HuH-7.5 (cell line): ENCODE measurements at regions not wholly inside any gene's neighbourhood (a gene's known extent, or its start where the extent isn't known, plus 50 kb on each side); places are given as distances from the start of the nearest gene placed in this dataset.
"Not testable (repeated sequence)": the region's sequence is repeated elsewhere in the genome, so short reads cannot be mapped to it uniquely, and the experiment has no call there.

Experiments
- DNase-seq: peaks from one replicate; pipeline ENCODE4 v3.0.0; 2011; ENCODE audit warnings: low spot score

GRCh38 chr20:48490961-48491831 is 336.6 kb downstream of the PREX1 start:
- DNase-seq, result no peak

GRCh38 chr20:48490341-48490740 is 337.5 kb downstream of the PREX1 start:
- not testable (repeated sequence) for DNase-seq

GRCh38 chr20:48489656-48490055 is 338.1 kb downstream of the PREX1 start:
- no peak for DNase-seq

GRCh38 chr20:48489046-48489463 is 338.7 kb downstream of the PREX1 start:
- DNase-seq, result no peak

GRCh38 chr20:48488334-48489034 is 339.3 kb downstream of the PREX1 start:
- DNase-seq, result peak; percentile 32

GRCh38 chr20:48486065-48486464 is 341.7 kb downstream of the PREX1 start:
- no peak for DNase-seq

- not testable (repeated sequence) for DNase-seq
Measured at GRCh38 chr20:48485153-48485552, 342.6 kb downstream of the PREX1 start.

- no peak for DNase-seq
Measured at GRCh38 chr20:48483334-48484066, 344.3 kb downstream of the PREX1 start.

GRCh38 chr20:48482790-48483189 is 345.0 kb downstream of the PREX1 start:
- no peak for DNase-seq

GRCh38 chr20:48480216-48480772 is 347.5 kb downstream of the PREX1 start:
- DNase-seq, result no peak

GRCh38 chr20:48478806-48479585 is 348.8 kb downstream of the PREX1 start:
- DNase-seq, result no peak

GRCh38 chr20:48478370-48478769 is 349.4 kb downstream of the PREX1 start:
- DNase-seq, result no peak

GRCh38 chr20:48476854-48477253 is 350.9 kb downstream of the PREX1 start:
- DNase-seq, result no peak

GRCh38 chr20:48474022-48474421 is 353.8 kb downstream of the PREX1 start:
- no peak for DNase-seq

- DNase-seq, result no peak
Measured at GRCh38 chr20:48471759-48472408, 355.9 kb downstream of the PREX1 start.

- no peak for DNase-seq
Measured at GRCh38 chr20:48471176-48471575, 356.6 kb downstream of the PREX1 start.

GRCh38 chr20:48470141-48470540 is 357.7 kb downstream of the PREX1 start:
- no peak for DNase-seq

GRCh38 chr20:48469026-48469425 is 358.8 kb downstream of the PREX1 start:
- DNase-seq, result no peak

- no peak for DNase-seq
Measured at GRCh38 chr20:48468571-48468970, 359.2 kb downstream of the PREX1 start.

- peak; percentile 50 for DNase-seq
Measured at GRCh38 chr20:48467622-48468021, 360.2 kb downstream of the PREX1 start.

- DNase-seq, result no peak
Measured at GRCh38 chr20:48465271-48465670, 362.5 kb downstream of the PREX1 start.
